Neuronal stem cell (in vitro differentiated cells): ENCODE measurements at regions not wholly inside any gene's neighbourhood (a gene's known extent, or its start where the extent isn't known, plus 50 kb on each side); places are given as distances from the start of the nearest gene placed in this dataset.

Source experiments
- DNase-seq: peaks from one replicate; pipeline ENCODE4 v3.0.0-alpha.2; 2013; ENCODE audit warnings: low spot score
- H2AFZ ChIP-seq: one replicate; pipeline ENCODE4 v1.6.1; 2013; ENCODE audit warnings: mild to moderate bottlenecking, low read length, inconsistent platforms
- H2AK5ac ChIP-seq: 2 replicates; pipeline ENCODE4 v1.6.1; 2013; ENCODE audit warnings: low read depth, mild to moderate bottlenecking, inconsistent platforms, low read length, moderate library complexity, mixed read lengths
- H2BK120ac ChIP-seq: 2 replicates; pipeline ENCODE4 v1.6.1; 2013; ENCODE audit warnings: low read depth, mild to moderate bottlenecking, inconsistent platforms, low read length, moderate library complexity, mixed read lengths
- H2BK12ac ChIP-seq: one replicate; pipeline ENCODE4 v1.6.1; 2013; ENCODE audit warnings: low read length, inconsistent platforms
- H2BK15ac ChIP-seq: 2 replicates; pipeline ENCODE4 v1.6.1; 2013; ENCODE audit warnings: mild to moderate bottlenecking, low read length, inconsistent platforms, mixed read lengths
- H2BK5ac ChIP-seq: one replicate; pipeline ENCODE4 v1.6.1; 2013; ENCODE audit warnings: inconsistent platforms, mild to moderate bottlenecking, low read length, moderate library complexity
- H3K14ac ChIP-seq: one replicate; pipeline ENCODE4 v1.6.1; 2013; ENCODE audit warnings: low read length, inconsistent platforms
- H3K18ac ChIP-seq: 2 replicates; pipeline ENCODE4 v1.6.1; 2013; ENCODE audit warnings: low read length, inconsistent platforms
- H3K23ac ChIP-seq: 2 replicates; pipeline ENCODE4 v1.6.1; 2013; ENCODE audit warnings: low read depth, mild to moderate bottlenecking, mixed read lengths, low read length, inconsistent platforms; ENCODE audit not compliant: poor library complexity
- H3K27ac ChIP-seq: replicated peaks from 3 replicates; pipeline ENCODE4 v1.5.1; 2013; ENCODE audit warnings: low read length, inconsistent platforms
- H3K27me3 ChIP-seq, 3 experiments: 2 replicates each; pipeline ENCODE4 v1.6.1; 2013; ENCODE audit warnings: low read length in 3 of 3, mild to moderate bottlenecking in 2 of 3, inconsistent platforms in 1 of 3, low read depth in 1 of 3, mixed read lengths in 1 of 3, moderate library complexity in 1 of 3; ENCODE audit not compliant: control insufficient read depth in 3 of 3, insufficient read depth in 3 of 3
- H3K36me3 ChIP-seq, 2 donors: replicated peaks in 1 of 2; 2 replicates each; pipeline ENCODE4 v1.6.1; 2013; ENCODE audit warnings: low read length in 2 of 2; ENCODE audit not compliant: control insufficient read depth in 2 of 2, insufficient read depth in 2 of 2
- H3K4ac ChIP-seq: 2 replicates; pipeline ENCODE4 v1.6.1; 2013; ENCODE audit warnings: inconsistent platforms, mild to moderate bottlenecking, low read length, moderate library complexity
- H3K4me1 ChIP-seq, 2 donors: 1 replicate in 1 of 2; 2 replicates in 1 of 2; pipeline ENCODE4 v1.6.1; 2013; ENCODE audit warnings: low read length in 2 of 2, low read depth in 1 of 2; ENCODE audit not compliant: control insufficient read depth in 2 of 2, insufficient read depth in 1 of 2
- H3K4me2 ChIP-seq: one replicate; pipeline ENCODE4 v1.6.1; 2013; ENCODE audit warnings: mild to moderate bottlenecking, low read length, inconsistent platforms; ENCODE audit not compliant: insufficient read depth, poor library complexity, severe bottlenecking
- H3K4me3 ChIP-seq, 2 donors: 2 replicates each; pipeline ENCODE4 v1.5.1; 2013; ENCODE audit warnings: low read length in 2 of 2, mild to moderate bottlenecking in 2 of 2, inconsistent platforms in 1 of 2, moderate library complexity in 1 of 2
- H3K79me1 ChIP-seq: one replicate; pipeline ENCODE4 v1.6.1; 2013; ENCODE audit warnings: low read depth, mild to moderate bottlenecking, inconsistent platforms, low read length, moderate library complexity
- H3K9ac ChIP-seq: one replicate; pipeline ENCODE4 v1.6.1; 2013; ENCODE audit warnings: mild to moderate bottlenecking, low read depth, low read length, inconsistent platforms; ENCODE audit not compliant: poor library complexity
- H3K9me3 ChIP-seq, 2 donors: replicated peaks in 1 of 2; 2 replicates each; pipeline versions ENCODE3 to v1.6.1; 2013; ENCODE audit warnings: low read length in 2 of 2, mild to moderate bottlenecking in 2 of 2, inconsistent platforms in 1 of 2, low read depth in 1 of 2, mixed read lengths in 1 of 2, moderate library complexity in 1 of 2; ENCODE audit not compliant: control insufficient read depth in 2 of 2, insufficient read depth in 1 of 2
- H4K8ac ChIP-seq: one replicate; pipeline ENCODE4 v1.6.1; 2013; ENCODE audit warnings: low read depth, mild to moderate bottlenecking, inconsistent platforms, low read length, moderate library complexity
- H4K91ac ChIP-seq: one replicate; pipeline ENCODE4 v1.6.1; 2013; ENCODE audit warnings: low read length, low read depth, mild to moderate bottlenecking, inconsistent platforms; ENCODE audit not compliant: poor library complexity
- WGBS, 2 donors: extraction: QIAGEN DNeasy Blood & Tissue Kit; methylation state at CpG; one replicate each; pipeline ENCODE4 v1.1.7; 2013; ENCODE audit warnings: missing lambda C conversion rate in 2 of 2, mixed read lengths in 1 of 2; ENCODE audit not compliant: insufficient read length in 2 of 2, insufficient replicate concordance in 1 of 2; ENCODE audit errors: extremely low coverage in 2 of 2; 5-methylcytosine and 5-hydroxymethylcytosine counted together

DNA sequence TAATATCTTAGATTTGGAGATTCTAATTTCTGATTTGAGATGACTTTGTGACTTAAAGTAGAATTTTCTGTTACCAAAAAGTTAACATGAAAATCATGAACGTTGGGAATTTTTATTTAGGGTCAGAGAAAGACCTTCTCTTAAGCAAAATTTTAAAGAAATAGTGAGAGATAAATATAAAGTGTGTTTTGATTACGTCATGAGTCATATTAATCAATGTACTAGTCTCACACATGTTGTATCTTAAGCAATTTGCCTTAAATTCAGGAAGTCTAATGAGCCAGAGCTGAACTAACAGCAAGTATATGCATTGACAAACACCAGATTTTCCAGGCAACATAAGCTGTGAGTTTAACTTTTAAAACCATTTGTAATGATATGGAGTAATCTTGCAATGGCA lies 765.5 kb upstream of the SORCS1 start:
- H3K4me3 ChIP-seq: no peak overlapping the region
- H3K4me2 ChIP-seq: no peak overlapping the region

GRCh38 chr10:107924458-107924857 lies 760.0 kb upstream of the SORCS1 start:
- H2BK15ac ChIP-seq: no peak overlapping the region
- DNase-seq: no peak
- no peaks in the 10 kb centered on the region for H3K36me3 ChIP-seq
- no peak overlapping the region for H3K23ac ChIP-seq
- H3K14ac ChIP-seq: no peak overlapping the region
- no peak overlapping the region for H3K27ac ChIP-seq
- peaks cover 0 to 4% of the 10 kb centered on the region in 2 donors for H3K9me3 ChIP-seq
- no peak overlapping the region for H3K4me2 ChIP-seq
- H3K27me3 ChIP-seq: no peaks in the 10 kb centered on the region
- H3K4me1 ChIP-seq: no peaks in the 10 kb centered on the region
- H3K4me3 ChIP-seq: no peak overlapping the region
- no peak overlapping the region for H3K4ac ChIP-seq
- H2AFZ ChIP-seq: no peak overlapping the region
- H2AK5ac ChIP-seq: no peak overlapping the region
- H3K18ac ChIP-seq: no peak overlapping the region
- WGBS, 2 donors: no CpG with 5 or more reads among the region's 5 CpGs
- no peak overlapping the region for H3K9ac ChIP-seq
- H2BK12ac ChIP-seq: no peak overlapping the region
- H2BK120ac ChIP-seq: no peak overlapping the region
- no peak overlapping the region for H4K8ac ChIP-seq
- H4K91ac ChIP-seq: no peak overlapping the region
- H2BK5ac ChIP-seq: no peak overlapping the region
- no peaks in the 10 kb centered on the region for H3K79me1 ChIP-seq

More for the DNA sequence above, 765.5 kb upstream of the SORCS1 start:
- Histone ChIP-seq H3K4me1 (no peaks in the 10 kb centered on the region), H3K27ac (no peak overlapping the region), H3K79me1 (no peaks in the 10 kb centered on the region), H2BK120ac (no peak overlapping the region), H3K23ac (no peak overlapping the region), H3K9ac (no peak overlapping the region), H3K27me3 (no peaks in the 10 kb centered on the region), H3K14ac (no peak overlapping the region), H4K8ac (no peak overlapping the region), H2BK12ac (no peak overlapping the region), H3K9me3 (no peaks in the 10 kb centered on the region), H4K91ac (no peak overlapping the region), H3K36me3 (no peaks in the 10 kb centered on the region), H3K4ac (no peak overlapping the region), H2BK5ac (no peak overlapping the region), H2AFZ (no peak overlapping the region), H3K18ac (no peak overlapping the region), H2BK15ac (no peak overlapping the region), H2AK5ac (no peak overlapping the region)
- DNase-seq: no peak
- WGBS, 2 donors: no CpG with 5 or more reads among the region's 2 CpGs

DNA sequence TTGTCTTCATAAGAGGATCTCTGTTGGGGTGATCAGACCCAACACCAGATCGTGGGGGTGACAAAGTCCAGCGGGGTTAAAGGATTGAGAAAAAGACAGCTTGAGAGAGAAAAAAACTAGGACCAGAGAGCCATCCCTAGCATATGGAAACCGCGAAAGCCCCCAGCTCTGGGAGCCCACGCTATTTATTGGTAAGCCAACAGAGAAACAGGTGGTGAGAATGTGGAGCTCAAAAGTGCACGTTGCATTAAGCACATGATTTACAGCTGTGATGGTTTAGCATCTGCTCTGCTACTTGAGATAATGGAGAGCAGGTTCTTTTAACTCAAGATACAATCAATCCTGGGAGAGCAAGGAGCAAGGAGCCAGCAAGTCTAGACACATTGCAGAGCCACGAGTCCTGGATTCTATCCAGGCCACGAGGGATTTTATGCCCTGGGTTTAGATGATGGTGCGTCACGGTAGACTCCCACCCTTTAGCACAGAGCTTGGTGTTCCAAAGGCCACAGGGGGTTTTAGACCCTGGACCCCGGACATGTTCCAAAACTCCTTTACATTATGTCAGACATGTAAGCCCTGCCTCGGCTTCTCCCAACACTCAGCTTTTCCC lies 755.2 kb upstream of the SORCS1 start:
- Histone ChIP-seq H2BK5ac (no peak overlapping the region), H2BK120ac (no peak overlapping the region), H3K4me2 (no peak overlapping the region), H3K14ac (no peak overlapping the region), H3K4ac (no peak overlapping the region), H3K18ac (no peak overlapping the region), H4K8ac (no peak overlapping the region), H2BK12ac (no peak overlapping the region), H2BK15ac (no peak overlapping the region), H3K4me1 (peaks cover 0 to 5% of the 10 kb centered on the region in 2 donors), H3K9ac (no peak overlapping the region), H3K79me1 (no peaks in the 10 kb centered on the region), H4K91ac (no peak overlapping the region), H3K27ac (no peak overlapping the region), H2AK5ac (no peak overlapping the region), H3K9me3 (peaks cover 0 to 4% of the 10 kb centered on the region in 2 donors), H3K4me3 (no peak overlapping the region), H3K36me3 (no peaks in the 10 kb centered on the region), H3K23ac (no peak overlapping the region), H2AFZ (no peak overlapping the region), H3K27me3 (peaks cover 0 to 19% (median 0%) of the 10 kb centered on the region in 3 experiments)
- no peak for DNase-seq
- WGBS, 2 donors: no CpG with 5 or more reads among the region's 12 CpGs

GRCh38 chr10:107918171-107918570 lies 753.7 kb upstream of the SORCS1 start:
- Histone ChIP-seq H2AK5ac (no peak overlapping the region), H3K27me3 (peaks cover 0 to 34% (median 0%) of the 10 kb centered on the region in 3 experiments)
- no CpG with 5 or more reads among the region's 4 CpGs for WGBS, 2 donors

More at GRCh38 chr10:107918171-107918570, 753.7 kb upstream of the SORCS1 start:
- H3K9me3 ChIP-seq: peaks cover 0 to 4% of the 10 kb centered on the region in 2 donors
- H4K91ac ChIP-seq: no peak overlapping the region
- H3K18ac ChIP-seq: no peak overlapping the region
- H3K36me3 ChIP-seq: no peaks in the 10 kb centered on the region
- no peak overlapping the region for H3K23ac ChIP-seq
- H3K14ac ChIP-seq: no peak overlapping the region
- H3K4me1 ChIP-seq: peaks cover 0 to 5% of the 10 kb centered on the region in 2 donors
- no peak overlapping the region for H2BK15ac ChIP-seq
- no peaks in the 10 kb centered on the region for H3K79me1 ChIP-seq
- no peak overlapping the region for H4K8ac ChIP-seq
- DNase-seq: no peak
- H3K4me2 ChIP-seq: no peak overlapping the region
- H2BK120ac ChIP-seq: no peak overlapping the region
- no peak overlapping the region for H3K9ac ChIP-seq
- no peak overlapping the region for H2BK5ac ChIP-seq
- no peak overlapping the region for H2BK12ac ChIP-seq
- H2AFZ ChIP-seq: no peak overlapping the region
- no peak overlapping the region for H3K4ac ChIP-seq
- no peak overlapping the region for H3K27ac ChIP-seq
- H3K4me3 ChIP-seq: no peak overlapping the region
